22Rv1 (cell line): ENCODE measurements at regions not wholly inside any gene's neighbourhood (a gene's known extent, or its start where the extent isn't known, plus 50 kb on each side); places are given as distances from the start of the nearest gene placed in this dataset.

Experiments
- CTCF ChIP-seq: fragments of 450-650 bp; IDR thresholded peaks from 2 replicates; pipeline ENCODE4 v1.5.1; 2017; ENCODE audit warnings: mild to moderate bottlenecking
- ZFX ChIP-seq: fragments of 450-650 bp; IDR thresholded peaks from 2 replicates; pipeline ENCODE4 v1.6.1; 2017; ENCODE audit warnings: antibody characterized with exemption, borderline replicate concordance

GRCh38 chr4:79017481-79017880 lies 78.2 kb upstream of the PAQR3 start:
- TF ChIP-seq CTCF (no peak), ZFX (no peak)
